Breast epithelium (tissue), 3 donors: ENCODE measurements at regions not wholly inside any gene's neighbourhood (a gene's known extent, or its start where the extent isn't known, plus 50 kb on each side); places are given as distances from the start of the nearest gene placed in this dataset.

Experiments
- POLR2A ChIP-seq: fragments of 450-650 bp; IDR thresholded peaks from one replicate; pipeline ENCODE4 v1.6.1; 2016; ENCODE audit warnings: antibody characterized with exemption, mild to moderate bottlenecking, moderate library complexity
- POLR2AphosphoS5 ChIP-seq, 3 donors: sonication (generic); formaldehyde crosslinking; IDR thresholded peaks; one replicate each; pipeline ENCODE4 v1.6.1; 2017; ENCODE audit warnings: antibody characterized with exemption in 3 of 3
- TF ChIP-seq, protein P1 (sequence below), 3 donors: fragments of 450-650 bp; IDR thresholded peaks; one replicate each; pipeline ENCODE4 v1.5.1; 2016 to 2017; ENCODE audit warnings: antibody characterized with exemption in 3 of 3, mild to moderate bottlenecking in 3 of 3, moderate library complexity in 3 of 3

DNA sequence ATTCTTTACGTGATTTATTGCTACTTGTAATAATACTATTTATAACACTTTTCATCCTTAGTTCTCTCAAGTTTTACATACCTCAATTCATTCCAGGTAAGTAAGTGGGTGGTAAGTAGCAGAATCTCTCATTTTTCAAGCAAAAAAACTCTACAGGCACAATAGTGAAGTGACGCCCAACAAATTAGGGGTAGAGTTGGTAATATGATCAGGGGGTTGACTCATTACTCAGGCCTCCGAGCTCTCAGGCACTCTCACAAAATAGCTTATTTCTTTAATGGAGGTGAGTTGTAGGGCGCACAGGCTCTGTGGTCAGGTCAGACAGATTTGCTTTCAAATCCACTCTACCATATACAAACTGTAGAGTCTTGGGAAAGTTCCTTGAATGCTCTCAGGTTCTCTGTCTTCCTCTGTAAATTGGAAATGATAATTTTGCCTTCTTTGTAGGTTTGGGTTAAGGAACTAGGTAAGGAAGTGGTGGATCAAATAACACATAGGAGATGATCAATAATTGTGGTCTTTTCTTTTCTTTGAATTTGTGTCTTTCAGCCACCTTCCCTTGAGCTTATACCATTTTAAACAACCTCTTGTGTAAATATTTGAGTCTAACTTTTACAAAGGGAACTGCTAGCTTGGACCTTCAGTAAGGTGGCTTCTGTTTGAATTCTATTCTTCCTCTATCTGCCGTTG, 134.9 kb upstream of the LEF1 start:
- TF ChIP-seq, protein P1, sequence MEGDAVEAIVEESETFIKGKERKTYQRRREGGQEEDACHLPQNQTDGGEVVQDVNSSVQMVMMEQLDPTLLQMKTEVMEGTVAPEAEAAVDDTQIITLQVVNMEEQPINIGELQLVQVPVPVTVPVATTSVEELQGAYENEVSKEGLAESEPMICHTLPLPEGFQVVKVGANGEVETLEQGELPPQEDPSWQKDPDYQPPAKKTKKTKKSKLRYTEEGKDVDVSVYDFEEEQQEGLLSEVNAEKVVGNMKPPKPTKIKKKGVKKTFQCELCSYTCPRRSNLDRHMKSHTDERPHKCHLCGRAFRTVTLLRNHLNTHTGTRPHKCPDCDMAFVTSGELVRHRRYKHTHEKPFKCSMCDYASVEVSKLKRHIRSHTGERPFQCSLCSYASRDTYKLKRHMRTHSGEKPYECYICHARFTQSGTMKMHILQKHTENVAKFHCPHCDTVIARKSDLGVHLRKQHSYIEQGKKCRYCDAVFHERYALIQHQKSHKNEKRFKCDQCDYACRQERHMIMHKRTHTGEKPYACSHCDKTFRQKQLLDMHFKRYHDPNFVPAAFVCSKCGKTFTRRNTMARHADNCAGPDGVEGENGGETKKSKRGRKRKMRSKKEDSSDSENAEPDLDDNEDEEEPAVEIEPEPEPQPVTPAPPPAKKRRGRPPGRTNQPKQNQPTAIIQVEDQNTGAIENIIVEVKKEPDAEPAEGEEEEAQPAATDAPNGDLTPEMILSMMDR (IDR thresholded peaks at IDR 0.05) = no peak
- no peak for TF ChIP-seq POLR2A
- TF ChIP-seq POLR2AphosphoS5 (IDR thresholded peaks at IDR 0.05) = no peak
